Osteoblast (primary cell): ENCODE measurements at regions not wholly inside any gene's neighbourhood (a gene's known extent, or its start where the extent isn't known, plus 50 kb on each side); places are given as distances from the start of the nearest gene placed in this dataset.

ENCODE experiments used
- DNase-seq: peaks from one replicate; pipeline ENCODE4 v3.0.0; 2011; ENCODE audit warnings: low spot score, mixed read lengths; ENCODE audit not compliant: insufficient read length; ENCODE audit errors: missing footprints
- H2AFZ ChIP-seq: 2 replicates; pipeline ENCODE4 v1.6.0; 2011; ENCODE audit warnings: mild to moderate bottlenecking, low read length
- H3K27ac ChIP-seq: 2 replicates; pipeline ENCODE4 v1.5.1; 2011; ENCODE audit warnings: mild to moderate bottlenecking, low read depth, low read length, moderate library complexity
- H3K27me3 ChIP-seq: 2 replicates; pipeline ENCODE4 v1.6.0; 2012; ENCODE audit warnings: mild to moderate bottlenecking, control low read depth, inconsistent platforms, low read length, moderate library complexity; ENCODE audit not compliant: insufficient read depth
- H3K36me3 ChIP-seq: 2 replicates; pipeline ENCODE4 v1.5.1; 2011; ENCODE audit warnings: mild to moderate bottlenecking, low read length, control low read depth, moderate library complexity; ENCODE audit not compliant: insufficient read depth
- H3K4me1 ChIP-seq: 2 replicates; pipeline ENCODE4 v1.5.1; 2011; ENCODE audit warnings: mild to moderate bottlenecking, low read length, control low read depth, moderate library complexity; ENCODE audit not compliant: insufficient read depth
- H3K4me2 ChIP-seq: 2 replicates; pipeline ENCODE4 v1.6.0; 2011; ENCODE audit warnings: mild to moderate bottlenecking, low read length; ENCODE audit not compliant: insufficient read depth
- H3K4me3 ChIP-seq: fragments of 200-600 bp; sonication (generic); 3 replicates; pipeline ENCODE4 v1.5.1; 2012; ENCODE audit warnings: mild to moderate bottlenecking, low read length, inconsistent platforms; ENCODE audit not compliant: insufficient read depth
- H3K79me2 ChIP-seq: 2 replicates; pipeline ENCODE4 v1.6.0; 2012; ENCODE audit warnings: mild to moderate bottlenecking, low read length, control low read depth, inconsistent platforms; ENCODE audit not compliant: insufficient read depth
- H3K9me3 ChIP-seq: 2 replicates; pipeline ENCODE4 v1.5.1; 2011; ENCODE audit warnings: low read depth, low read length, control low read depth
- H4K20me1 ChIP-seq: 2 replicates; pipeline ENCODE4 v1.6.0; 2012; ENCODE audit warnings: mild to moderate bottlenecking, low read length, control low read depth; ENCODE audit not compliant: insufficient read depth
- CTCF ChIP-seq: IDR thresholded peaks from 2 replicates; pipeline ENCODE4 v1.5.1; 2011; ENCODE audit warnings: mild to moderate bottlenecking, low read depth, low read length, moderate library complexity; ENCODE audit errors: extremely low read depth

- H3K36me3 ChIP-seq = no peaks in the 10 kb centered on the region
- H3K79me2 ChIP-seq = no peaks in the 10 kb centered on the region
- TF ChIP-seq CTCF = no peak
- no peaks in the 10 kb centered on the region for H3K27me3 ChIP-seq
- no peaks in the 10 kb centered on the region for H4K20me1 ChIP-seq
- H3K4me3 ChIP-seq = no peak overlapping the region
- H3K27ac ChIP-seq = no peak overlapping the region
- H3K9me3 ChIP-seq = no peaks in the 10 kb centered on the region
- no peak overlapping the region for H3K4me2 ChIP-seq
- H2AFZ ChIP-seq = no peak overlapping the region
- no peak for DNase-seq
- no peaks in the 10 kb centered on the region for H3K4me1 ChIP-seq
Observed at GRCh38 chrX:113975441-113975840, 608.4 kb upstream of the HTR2C start.

DNA sequence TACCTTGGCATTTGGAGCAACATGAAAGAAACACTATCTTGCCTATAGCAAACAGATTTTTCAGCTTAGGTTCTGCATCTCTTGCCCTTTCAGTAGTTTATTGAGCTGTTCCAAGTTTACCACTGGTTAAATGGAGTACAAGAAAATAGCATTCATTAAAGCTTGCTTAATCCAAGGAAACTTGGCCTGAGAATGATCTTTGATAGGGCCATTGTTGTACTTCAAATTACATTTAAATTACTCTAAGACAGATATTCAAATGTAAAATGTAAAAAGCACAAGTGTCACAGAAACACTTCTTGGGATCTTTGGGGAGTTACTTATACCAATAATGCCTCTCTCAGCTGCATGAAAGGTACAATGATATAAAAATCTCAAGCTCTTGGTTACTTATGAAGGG lies 609.0 kb upstream of the HTR2C start:
- Histone ChIP-seq H2AFZ (no peak overlapping the region), H3K9me3 (no peaks in the 10 kb centered on the region), H3K4me3 (no peak overlapping the region), H3K27me3 (no peaks in the 10 kb centered on the region), H4K20me1 (no peaks in the 10 kb centered on the region), H3K27ac (no peak overlapping the region), H3K4me2 (no peak overlapping the region), H3K79me2 (no peaks in the 10 kb centered on the region), H3K36me3 (no peaks in the 10 kb centered on the region), H3K4me1 (no peaks in the 10 kb centered on the region)
- no peak for DNase-seq
- TF ChIP-seq CTCF = no peak

- no peak for TF ChIP-seq CTCF
- Histone ChIP-seq H2AFZ (no peak overlapping the region), H3K27ac (no peak overlapping the region)
Observed at GRCh38 chrX:113973706-113974105, 610.2 kb upstream of the HTR2C start.

GRCh38 chrX:113966791-113967190 lies 617.1 kb upstream of the HTR2C start:
- no peak overlapping the region for H3K4me3 ChIP-seq
- no peaks in the 10 kb centered on the region for H3K4me1 ChIP-seq
- no peaks in the 10 kb centered on the region for H3K9me3 ChIP-seq
- H3K27ac ChIP-seq = no peak overlapping the region
- no peak overlapping the region for H2AFZ ChIP-seq
- H3K4me2 ChIP-seq = no peak overlapping the region
- H3K27me3 ChIP-seq = peaks cover 5% of the 10 kb centered on the region
- H3K79me2 ChIP-seq = no peaks in the 10 kb centered on the region
- H4K20me1 ChIP-seq = no peaks in the 10 kb centered on the region
- DNase-seq = no peak
- no peak for TF ChIP-seq CTCF
- H3K36me3 ChIP-seq = no peaks in the 10 kb centered on the region

More at GRCh38 chrX:113973706-113974105, 610.2 kb upstream of the HTR2C start:
- Histone ChIP-seq H3K27me3 (no peaks in the 10 kb centered on the region), H3K9me3 (no peaks in the 10 kb centered on the region), H4K20me1 (no peaks in the 10 kb centered on the region), H3K4me3 (no peak overlapping the region), H3K36me3 (no peaks in the 10 kb centered on the region), H3K4me1 (no peaks in the 10 kb centered on the region), H3K79me2 (no peaks in the 10 kb centered on the region), H3K4me2 (no peak overlapping the region)
- no peak for DNase-seq
